Sigmoid colon (tissue), 4 donors: ENCODE measurements at regions not wholly inside any gene's neighbourhood (a gene's known extent, or its start where the extent isn't known, plus 50 kb on each side); places are given as distances from the start of the nearest gene placed in this dataset.

Experiments
- EP300 ChIP-seq, 4 donors: sonication (generic); formaldehyde crosslinking; IDR thresholded peaks; one replicate each; pipeline ENCODE4 v1.6.1; 2017; ENCODE audit warnings: antibody characterized with exemption in 4 of 4
- POLR2A ChIP-seq, 2 donors: fragments of 450-650 bp; IDR thresholded peaks; one replicate each; pipeline ENCODE4 v1.6.1; 2016; ENCODE audit warnings: antibody characterized with exemption in 2 of 2, mild to moderate bottlenecking in 2 of 2, moderate library complexity in 2 of 2
- POLR2AphosphoS5 ChIP-seq, 4 donors: sonication (generic); formaldehyde crosslinking; IDR thresholded peaks; one replicate each; pipeline ENCODE4 v1.6.1; 2017; ENCODE audit warnings: antibody characterized with exemption in 4 of 4
- TF ChIP-seq, protein P1 (sequence below), 4 experiments: fragments of 450-650 bp in 3 of 4; fragments of 200-600 bp in 1 of 4; IDR thresholded peaks; one replicate each; pipeline ENCODE4 v1.5.1; 2016 to 2019; ENCODE audit warnings: antibody characterized with exemption in 4 of 4, mild to moderate bottlenecking in 3 of 4, moderate library complexity in 2 of 4

DNA sequence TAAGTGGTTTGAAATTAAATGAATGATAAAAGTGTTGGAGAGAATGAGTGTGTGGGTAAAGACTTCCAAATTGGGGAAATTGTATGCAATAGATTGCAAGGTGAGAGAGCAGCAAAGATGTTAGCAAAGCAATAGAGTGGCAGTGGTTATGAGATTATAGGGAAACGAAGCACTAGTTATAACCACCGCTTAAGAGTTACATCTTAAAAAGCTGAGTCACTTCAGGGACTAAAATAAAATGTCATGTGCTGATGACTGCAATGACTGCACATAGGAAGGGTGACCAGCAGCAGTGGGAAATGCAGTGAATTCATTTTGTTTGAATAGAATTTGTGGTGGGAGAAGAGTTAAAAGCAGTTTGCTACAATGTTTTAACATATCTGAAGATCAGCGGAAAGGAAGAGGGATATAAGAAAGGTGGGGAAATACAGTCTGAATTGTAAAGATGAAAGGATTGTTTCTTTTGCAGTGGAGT, 127.3 kb downstream of the RAP2B start:
- TF ChIP-seq, protein P1, sequence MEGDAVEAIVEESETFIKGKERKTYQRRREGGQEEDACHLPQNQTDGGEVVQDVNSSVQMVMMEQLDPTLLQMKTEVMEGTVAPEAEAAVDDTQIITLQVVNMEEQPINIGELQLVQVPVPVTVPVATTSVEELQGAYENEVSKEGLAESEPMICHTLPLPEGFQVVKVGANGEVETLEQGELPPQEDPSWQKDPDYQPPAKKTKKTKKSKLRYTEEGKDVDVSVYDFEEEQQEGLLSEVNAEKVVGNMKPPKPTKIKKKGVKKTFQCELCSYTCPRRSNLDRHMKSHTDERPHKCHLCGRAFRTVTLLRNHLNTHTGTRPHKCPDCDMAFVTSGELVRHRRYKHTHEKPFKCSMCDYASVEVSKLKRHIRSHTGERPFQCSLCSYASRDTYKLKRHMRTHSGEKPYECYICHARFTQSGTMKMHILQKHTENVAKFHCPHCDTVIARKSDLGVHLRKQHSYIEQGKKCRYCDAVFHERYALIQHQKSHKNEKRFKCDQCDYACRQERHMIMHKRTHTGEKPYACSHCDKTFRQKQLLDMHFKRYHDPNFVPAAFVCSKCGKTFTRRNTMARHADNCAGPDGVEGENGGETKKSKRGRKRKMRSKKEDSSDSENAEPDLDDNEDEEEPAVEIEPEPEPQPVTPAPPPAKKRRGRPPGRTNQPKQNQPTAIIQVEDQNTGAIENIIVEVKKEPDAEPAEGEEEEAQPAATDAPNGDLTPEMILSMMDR (IDR thresholded peaks at IDR 0.05) = no peak
- TF ChIP-seq POLR2A (IDR thresholded peaks at IDR 0.05) (no peak), POLR2AphosphoS5 (IDR thresholded peaks at IDR 0.05) (no peak), EP300 (IDR thresholded peaks at IDR 0.05) (no peak)
